Lower leg skin (tissue), 4 donors: ENCODE measurements at regions not wholly inside any gene's neighbourhood (a gene's known extent, or its start where the extent isn't known, plus 50 kb on each side); places are given as distances from the start of the nearest gene placed in this dataset.

Source experiments
- DNase-seq, 2 donors: peaks; one replicate each; pipeline ENCODE4 v3.0.0-alpha.2; 2019; ENCODE audit warnings: low spot score in 2 of 2
- H3K4me3 ChIP-seq: fragments of 200-600 bp; sonication (generic); 2 replicates; pipeline ENCODE4 v1.5.1; 2017; ENCODE audit warnings: mild to moderate bottlenecking, low read depth; ENCODE audit not compliant: poor library complexity, severe bottlenecking
- CTCF ChIP-seq, 3 donors: fragments of 450-650 bp; IDR thresholded peaks; one replicate each; pipeline ENCODE4 v1.5.1; 2016; ENCODE audit warnings: antibody characterized with exemption in 3 of 3, mild to moderate bottlenecking in 3 of 3, moderate library complexity in 2 of 3
- POLR2A ChIP-seq, 2 donors: fragments of 450-650 bp; IDR thresholded peaks; one replicate each; pipeline ENCODE4 v1.6.1; 2016 to 2017; ENCODE audit warnings: antibody characterized with exemption in 2 of 2, mild to moderate bottlenecking in 1 of 2, moderate library complexity in 1 of 2
- WGBS, 2 donors: methylation state at CpG; one replicate each; pipeline ENCODE4 v1.1.5; 2018; 5-methylcytosine and 5-hydroxymethylcytosine counted together
- intact Hi-C: fragments of 100-400 bp; cut with DNase I; formaldehyde crosslinking; loops from one replicate; pipeline ENCODE4 v1.15.0; 2023; ENCODE audit warnings: low total_unique reads

DNA sequence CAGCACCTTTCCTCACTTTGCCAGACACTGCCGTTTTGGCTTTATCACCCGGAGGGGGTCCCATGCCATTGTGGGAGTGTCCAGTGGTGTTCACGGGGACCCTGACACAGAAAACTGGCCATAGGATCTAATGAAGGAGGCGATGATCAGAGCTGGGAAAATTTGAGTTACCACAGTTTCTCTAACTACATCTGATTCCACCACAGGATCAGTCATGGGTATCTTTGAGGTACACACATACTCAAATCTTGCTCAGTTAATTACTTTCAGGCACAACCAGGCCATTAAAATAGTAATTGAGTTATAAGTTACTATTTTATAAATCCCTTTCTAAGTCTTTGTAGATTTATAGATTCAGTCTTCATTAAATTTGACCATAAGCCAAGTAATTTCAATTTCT lies 215.1 kb downstream of the PRL start:
- no peak overlapping the region for H3K4me3 ChIP-seq
- intact Hi-C loops = no loop called here
- TF ChIP-seq CTCF (IDR thresholded peaks at IDR 0.05) = no peak
- TF ChIP-seq POLR2A (IDR thresholded peaks at IDR 0.05) = no peak
- WGBS, 2 donors = 93 to 94% methylated on average over 4 of the region's 4 CpGs
- DNase-seq = no peak

DNA sequence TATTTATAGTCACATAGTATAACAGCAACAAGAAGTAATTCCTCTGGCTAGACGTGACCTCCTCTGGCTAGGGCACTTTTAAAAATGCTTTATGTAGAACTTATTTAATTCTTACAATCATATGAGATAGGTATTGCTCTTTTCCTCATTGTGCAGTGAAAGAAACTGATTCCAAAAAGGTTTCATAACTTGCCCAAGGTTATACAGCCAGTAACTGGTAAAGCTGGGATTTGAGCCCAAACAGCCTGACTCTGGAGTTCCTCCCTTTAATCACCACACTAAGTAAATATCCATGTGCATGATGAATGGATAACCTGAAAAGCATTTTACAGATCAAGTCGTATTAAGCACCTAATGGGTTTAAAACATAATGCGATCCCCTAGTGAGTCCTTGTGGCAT lies 214.6 kb downstream of the PRL start:
- intact Hi-C loops = no loop called here
- H3K4me3 ChIP-seq = no peak overlapping the region
- 56 to 67% methylated on average over 3 of the region's 3 CpGs for WGBS, 2 donors
- DNase-seq = no peak
- TF ChIP-seq POLR2A (IDR thresholded peaks at IDR 0.05) = no peak
- no peak for TF ChIP-seq CTCF (IDR thresholded peaks at IDR 0.05)

DNA sequence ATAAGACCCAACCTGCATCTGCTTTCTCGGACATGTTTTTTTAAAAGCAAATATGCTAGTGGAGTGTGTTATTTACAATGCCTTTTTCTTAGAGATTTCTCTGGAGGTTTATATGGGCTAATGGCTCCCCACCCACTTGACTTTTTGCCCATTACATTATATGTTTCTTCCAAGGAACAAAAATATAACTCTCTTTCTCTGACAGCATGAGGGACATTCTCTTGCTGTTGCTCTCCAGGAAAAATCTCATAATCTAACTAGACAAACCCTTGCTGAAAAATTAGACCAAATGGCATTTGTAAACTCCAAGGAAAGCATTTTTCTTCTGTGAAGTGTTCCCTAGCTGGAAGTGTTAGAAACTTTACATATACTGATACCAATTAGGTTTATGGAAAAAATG lies 213.7 kb downstream of the PRL start:
- H3K4me3 ChIP-seq = no peak overlapping the region
- TF ChIP-seq CTCF (IDR thresholded peaks at IDR 0.05) (no peak), POLR2A (IDR thresholded peaks at IDR 0.05) (no peak)
- 75 to 83% methylated on average over 1 of the region's 1 CpG for WGBS, 2 donors
- intact Hi-C loops = no loop called here
- DNase-seq = no peak

GRCh38 chr6:22087960-22088706 lies 208.7 kb downstream of the PRL start:
- intact Hi-C loops = no loop called here
- 79 to 81% methylated on average over 9 of the region's 9 CpGs for whole genome bisulfite sequencing, 2 donors
- no peak overlapping the region for H3K4me3 ChIP-seq
- TF ChIP-seq POLR2A (IDR thresholded peaks at IDR 0.05) (no peak), CTCF (IDR thresholded peaks at IDR 0.05) (no peak)
- DNase-seq = no peak

GRCh38 chr6:22091424-22091948 lies 205.3 kb downstream of the PRL start:
- intact Hi-C loops = no loop called here
- H3K4me3 ChIP-seq = no peak overlapping the region
- no peak for DNase-seq
- 85 to 91% methylated on average over 5 of the region's 5 CpGs for WGBS, 2 donors
- TF ChIP-seq CTCF (IDR thresholded peaks at IDR 0.05) = no peak
- no peak for TF ChIP-seq POLR2A (IDR thresholded peaks at IDR 0.05)

GRCh38 chr6:22095836-22096235 lies 201.0 kb downstream of the PRL start:
- TF ChIP-seq CTCF (IDR thresholded peaks at IDR 0.05) (no peak), POLR2A (IDR thresholded peaks at IDR 0.05) (no peak)
- intact Hi-C loops = no loop called here
- 95 to 96% methylated on average over 1 of the region's 1 CpG for WGBS, 2 donors
- DNase-seq = no peak
- no peak overlapping the region for H3K4me3 ChIP-seq
